ENCODE measurements at regions not wholly inside any gene's neighbourhood (a gene's known extent, or its start where the extent isn't known, plus 50 kb on each side); places are given as distances from the start of the nearest gene placed in this dataset.

DNA sequence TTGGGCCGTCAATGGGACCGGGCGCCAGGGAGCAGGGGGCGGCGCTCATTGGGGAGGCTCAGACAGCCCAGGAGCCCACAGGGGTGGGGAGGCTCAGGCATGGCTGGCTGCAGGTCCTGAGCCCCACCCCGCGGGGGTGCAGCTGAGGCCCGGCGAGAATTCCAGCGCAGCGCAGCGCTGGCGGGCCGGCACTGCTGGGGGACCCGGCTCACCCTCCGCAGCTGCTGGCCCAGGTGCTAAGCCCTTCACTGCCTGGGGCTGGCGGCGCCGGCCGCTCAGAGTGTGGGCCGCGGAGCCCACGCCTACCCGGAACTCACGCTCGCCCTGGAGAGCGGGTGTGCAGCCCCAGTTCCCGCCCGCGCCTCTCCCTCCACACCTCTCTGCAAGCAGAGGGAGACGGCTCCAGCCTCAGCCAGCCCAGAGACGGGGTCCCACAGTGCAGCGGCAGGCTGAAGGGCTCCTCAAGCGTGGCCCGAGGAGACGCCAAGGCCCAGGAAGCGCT, 1227.4 kb downstream of the PCDH17 start:
- TF ChIP-seq CTCF (IDR thresholded peaks at IDR 0.05; ENCODE audit: insufficient read depth, low read depth, low read length) (no peak), EZH2 (IDR thresholded peaks at IDR 0.05; ENCODE audit: insufficient read depth, low read length) (no peak)
